IPS-18c (cell line): ENCODE measurements at regions not wholly inside any gene's neighbourhood (a gene's known extent, or its start where the extent isn't known, plus 50 kb on each side); places are given as distances from the start of the nearest gene placed in this dataset.
"Not testable (repeated sequence)": the region's sequence is repeated elsewhere in the genome, so short reads cannot be mapped to it uniquely, and the experiment has no call there.

Experiments
- H3K4me3 ChIP-seq: 2 replicates; pipeline ENCODE4 v1.7.0; 2013; ENCODE audit warnings: low read depth, mild to moderate bottlenecking, low read length, moderate library complexity; ENCODE audit not compliant: insufficient read depth
- H3K9me3 ChIP-seq: one replicate; pipeline ENCODE4 v1.6.1; 2013; ENCODE audit warnings: mild to moderate bottlenecking, low read length, moderate library complexity; ENCODE audit not compliant: control insufficient read depth, insufficient read depth

- no peak overlapping the region for H3K4me3 ChIP-seq
- H3K9me3 ChIP-seq: no peaks in the 10 kb centered on the region
Observed at GRCh38 chr7:55261386-55261770, 103.8 kb upstream of the LANCL2 start.

- not testable (repeated sequence) for H3K4me3 ChIP-seq, H3K9me3 ChIP-seq
Observed at GRCh38 chr7:55265328-55265727, 99.8 kb upstream of the LANCL2 start.

DNA sequence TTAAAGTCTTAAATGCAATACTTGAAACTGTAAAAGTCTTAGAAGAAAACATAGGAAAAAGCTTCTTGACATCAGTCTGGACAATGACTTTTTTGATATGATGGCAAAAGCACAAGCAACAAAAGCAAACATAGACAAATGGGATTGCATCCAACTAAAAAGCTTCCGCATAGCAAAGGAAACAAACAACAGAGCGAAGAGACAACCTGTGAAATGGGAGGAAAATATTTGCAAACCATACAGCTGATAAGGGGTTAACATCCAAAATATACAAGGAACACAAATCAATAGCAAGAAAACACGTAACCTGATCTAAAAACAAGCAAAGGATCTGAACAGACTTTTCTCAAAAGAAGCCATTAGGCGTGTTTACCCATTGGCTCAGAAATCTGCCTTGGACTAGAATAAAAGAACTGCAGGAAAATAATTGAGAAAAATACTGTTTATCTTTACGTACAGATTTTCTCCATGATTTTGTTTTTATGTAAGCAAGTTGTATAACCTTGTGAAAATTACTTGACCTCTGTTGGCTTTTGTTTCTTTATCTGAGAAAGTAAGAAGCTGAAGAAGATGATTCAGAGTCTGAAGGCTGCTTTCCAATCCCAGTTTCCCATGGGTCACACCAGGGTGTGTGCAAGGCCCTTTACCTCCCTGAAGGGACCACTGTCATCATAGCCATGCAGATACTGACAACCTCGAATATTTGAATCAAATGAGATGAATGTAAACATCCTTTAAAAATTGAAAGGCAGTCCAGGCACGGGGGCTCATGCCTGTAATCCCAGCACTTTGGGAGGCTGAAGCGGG, 99.1 kb upstream of the LANCL2 start:
- no peaks in the 10 kb centered on the region for H3K9me3 ChIP-seq

DNA sequence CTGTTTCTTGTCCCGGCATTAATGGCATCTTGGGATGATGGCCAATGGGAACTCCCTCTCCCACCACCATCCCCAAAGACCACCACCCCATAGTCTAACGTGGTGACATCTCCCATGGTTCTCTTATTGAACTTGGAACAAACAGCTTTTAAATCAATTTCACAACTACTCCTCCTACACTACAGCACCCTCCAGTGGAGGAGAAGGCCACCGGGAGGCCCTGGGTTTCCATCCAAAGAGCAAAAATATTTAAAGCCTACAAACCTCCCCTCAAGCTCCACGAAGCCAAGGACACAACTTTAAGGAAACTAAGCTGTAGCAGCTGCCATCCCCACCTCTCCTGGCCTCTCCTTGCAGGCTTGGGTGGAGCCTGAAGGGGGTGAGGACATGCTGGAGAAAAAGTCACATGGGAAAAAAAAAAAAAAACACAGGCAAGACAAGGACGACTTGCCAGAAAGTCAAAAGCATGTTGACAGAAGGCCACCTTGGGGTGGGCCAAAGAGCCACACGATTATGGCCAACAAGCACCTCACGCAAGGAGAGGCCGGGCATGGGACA, 94.0 kb upstream of the LANCL2 start:
- H3K9me3 ChIP-seq: no peaks in the 10 kb centered on the region
- H3K4me3 ChIP-seq: no peak overlapping the region

More for the DNA sequence above, 99.1 kb upstream of the LANCL2 start:
- no peak overlapping the region for H3K4me3 ChIP-seq

DNA sequence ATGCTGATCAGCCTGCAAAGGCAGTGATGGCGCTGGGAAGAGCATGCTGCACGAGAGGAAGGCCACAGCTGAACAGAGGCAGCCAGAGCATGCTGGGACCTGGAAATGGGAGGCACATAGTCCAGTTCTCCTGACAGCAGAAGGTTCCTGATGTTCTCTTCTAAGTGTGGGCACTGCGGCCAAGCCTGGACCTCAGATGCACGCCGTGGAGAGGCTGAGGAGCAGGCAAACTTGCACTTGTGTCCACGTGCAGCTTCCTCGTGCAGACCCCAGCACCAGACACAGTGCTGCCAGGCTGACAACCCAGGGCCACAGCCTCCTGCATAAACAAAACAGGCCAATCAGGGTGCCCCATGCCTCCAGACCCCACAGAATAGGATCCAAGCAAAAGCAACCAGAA, 93.5 kb upstream of the LANCL2 start:
- Histone ChIP-seq H3K4me3 (no peak overlapping the region), H3K9me3 (no peaks in the 10 kb centered on the region)

- Histone ChIP-seq H3K9me3 (no peaks in the 10 kb centered on the region), H3K4me3 (no peak overlapping the region)
Observed at GRCh38 chr7:55272328-55272727, 92.8 kb upstream of the LANCL2 start.

GRCh38 chr7:55273186-55273980, 91.8 kb upstream of the LANCL2 start:
- H3K4me3 ChIP-seq: no peak overlapping the region
- H3K9me3 ChIP-seq: no peaks in the 10 kb centered on the region

DNA sequence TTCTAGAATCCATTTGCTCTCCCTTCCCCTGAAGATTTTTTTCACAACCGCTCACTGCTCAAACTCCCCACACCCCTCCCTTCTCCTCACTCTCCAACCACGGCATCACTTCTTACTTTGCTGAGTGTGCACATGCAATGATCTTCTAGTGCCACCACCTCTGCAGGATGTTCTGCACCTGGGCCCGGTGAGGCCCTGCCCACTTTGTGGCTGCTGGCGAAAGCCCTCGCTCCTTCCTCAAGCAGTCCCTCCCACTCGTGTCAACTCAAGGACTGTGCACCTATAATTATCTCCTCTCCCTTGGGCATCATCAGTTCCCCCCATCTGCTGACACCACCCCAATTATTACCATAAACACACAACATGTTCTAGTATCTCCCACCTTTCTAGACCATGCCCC, 91.0 kb upstream of the LANCL2 start:
- Histone ChIP-seq H3K9me3 (no peaks in the 10 kb centered on the region), H3K4me3 (no peak overlapping the region)

DNA sequence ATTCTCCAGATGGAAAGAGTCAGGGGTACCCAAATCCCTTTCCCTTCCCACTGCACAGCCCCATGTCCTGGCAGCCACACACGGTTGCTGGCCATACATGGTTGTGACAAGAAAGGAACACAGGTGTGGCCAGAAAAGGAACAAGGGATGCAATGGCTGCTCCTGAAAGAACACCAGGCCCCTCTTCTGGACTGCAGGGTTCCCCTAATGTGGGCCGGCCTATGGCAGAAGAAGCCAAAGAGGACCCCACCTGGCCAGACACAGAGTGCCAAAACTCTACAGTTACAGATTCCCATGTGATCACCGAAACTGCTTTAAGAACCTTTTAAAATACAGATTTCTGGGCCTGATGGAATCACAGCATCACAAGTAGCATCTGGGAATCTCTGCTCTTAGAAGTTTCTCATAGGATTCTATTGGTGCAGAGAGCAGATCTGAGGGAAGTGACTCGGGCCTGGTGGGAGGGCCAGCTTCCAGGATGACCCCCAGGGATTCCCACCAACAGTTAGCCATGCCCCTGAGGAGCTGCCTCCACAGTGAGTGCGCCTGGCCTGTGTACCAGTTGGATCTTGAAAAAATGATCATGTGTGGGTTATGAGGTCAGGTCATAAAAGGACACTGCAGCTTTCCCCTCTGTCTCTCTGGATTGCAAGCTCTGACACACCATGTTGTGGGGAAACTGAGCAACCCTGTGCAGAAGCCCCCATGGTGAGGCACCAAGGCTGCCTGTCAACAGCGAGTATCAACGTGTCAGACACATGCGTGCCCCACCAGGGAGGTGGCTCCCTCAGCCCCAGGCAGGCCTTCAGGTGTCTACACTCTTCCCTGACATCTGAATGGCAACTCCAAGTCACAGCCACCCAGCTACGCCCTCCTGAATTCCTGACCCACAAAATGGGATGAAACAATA, 89.6 kb upstream of the LANCL2 start:
- H3K4me3 ChIP-seq: no peak overlapping the region
- no peaks in the 10 kb centered on the region for H3K9me3 ChIP-seq

- Histone ChIP-seq H3K4me3 (no peak overlapping the region), H3K9me3 (no peaks in the 10 kb centered on the region)
Observed at GRCh38 chr7:55276572-55277295, 88.4 kb upstream of the LANCL2 start.

GRCh38 chr7:55277916-55278315, 87.2 kb upstream of the LANCL2 start:
- Histone ChIP-seq H3K9me3 (no peaks in the 10 kb centered on the region), H3K4me3 (no peak overlapping the region)

DNA sequence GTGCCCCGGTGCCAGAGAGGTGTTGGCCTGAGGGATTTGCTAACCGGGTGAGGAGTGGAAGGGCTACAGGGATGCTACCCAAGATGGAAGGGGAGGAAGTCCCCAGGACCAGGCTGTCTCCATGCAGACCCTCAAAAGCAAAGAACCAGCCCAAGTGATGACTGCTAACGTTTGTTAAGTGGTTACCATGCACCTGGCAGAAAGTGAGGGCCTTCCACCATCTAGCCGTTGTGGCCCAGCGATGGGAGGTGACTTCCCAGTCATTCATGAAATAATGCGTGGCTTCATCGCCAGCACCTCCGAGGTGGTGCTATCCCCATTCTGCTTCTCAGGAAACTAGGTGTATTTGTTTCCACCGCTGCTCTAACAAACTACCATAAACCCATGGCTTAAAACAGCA, 86.8 kb upstream of the LANCL2 start:
- Histone ChIP-seq H3K9me3 (no peaks in the 10 kb centered on the region), H3K4me3 (no peak overlapping the region)

DNA sequence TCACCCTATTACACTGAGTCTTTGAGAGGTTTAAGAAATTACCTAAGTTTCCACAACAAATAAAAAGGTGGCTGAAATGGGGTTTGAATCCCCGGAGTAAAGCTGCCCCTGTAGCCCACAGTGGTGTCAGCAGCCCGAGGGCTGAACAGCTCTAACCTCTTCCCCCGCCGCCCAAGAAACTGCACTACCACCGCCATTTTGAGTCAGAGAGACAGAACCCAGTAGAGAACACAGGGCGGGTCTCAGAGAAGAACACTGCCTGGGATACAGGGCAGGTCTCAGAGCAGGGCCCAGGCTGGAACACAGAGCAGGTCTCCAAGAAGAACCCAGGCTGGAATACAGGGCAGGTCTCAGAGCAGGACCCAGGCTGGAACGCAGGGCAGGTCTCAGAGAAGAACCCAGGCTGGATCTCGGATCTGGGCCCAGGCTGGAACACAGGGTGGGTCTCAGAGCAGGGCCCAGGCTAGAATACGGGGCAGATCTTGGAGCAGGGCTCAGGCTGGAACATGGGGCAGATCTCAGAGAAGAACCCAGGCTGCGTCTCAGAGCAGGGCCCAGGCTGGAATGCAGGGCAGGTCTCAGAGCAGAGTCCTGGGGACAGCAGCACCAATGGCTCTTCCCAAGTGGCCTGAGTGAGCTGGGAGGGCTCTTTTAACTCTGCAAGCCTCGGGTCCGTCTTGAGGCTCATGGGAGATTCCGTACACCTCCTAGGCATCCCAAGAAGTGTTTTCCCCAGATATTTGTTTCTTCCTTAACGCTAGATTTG, 85.9 kb upstream of the LANCL2 start:
- Histone ChIP-seq H3K4me3 (no peak overlapping the region), H3K9me3 (no peaks in the 10 kb centered on the region)

- Histone ChIP-seq H3K9me3 (no peaks in the 10 kb centered on the region), H3K4me3 (no peak overlapping the region)
Observed at GRCh38 chr7:55280031-55280454, 85.1 kb upstream of the LANCL2 start.

GRCh38 chr7:55285665-55286064, 79.5 kb upstream of the LANCL2 start:
- Histone ChIP-seq H3K9me3 (no peaks in the 10 kb centered on the region), H3K4me3 (no peak overlapping the region)

- H3K4me3 ChIP-seq: no peak overlapping the region
- H3K9me3 ChIP-seq: no peaks in the 10 kb centered on the region
Observed at GRCh38 chr7:55286666-55287065, 78.5 kb upstream of the LANCL2 start.
